HUES48 (cell line): ENCODE measurements at regions not wholly inside any gene's neighbourhood (a gene's known extent, or its start where the extent isn't known, plus 50 kb on each side); places are given as distances from the start of the nearest gene placed in this dataset.

Experiments
- H3K27ac ChIP-seq: one replicate; pipeline ENCODE4 v1.7.0; 2013; ENCODE audit warnings: low read depth, low read length, inconsistent platforms
- H3K27me3 ChIP-seq: 2 replicates; pipeline ENCODE4 v1.6.1; 2013; ENCODE audit warnings: mild to moderate bottlenecking, low read length; ENCODE audit not compliant: control insufficient read depth, insufficient read depth
- H3K36me3 ChIP-seq: 2 replicates; pipeline ENCODE4 v1.6.1; 2013; ENCODE audit warnings: low read length; ENCODE audit not compliant: control insufficient read depth, insufficient read depth
- H3K4me1 ChIP-seq: 2 replicates; pipeline ENCODE4 v1.6.1; 2013; ENCODE audit warnings: mild to moderate bottlenecking, low read length; ENCODE audit not compliant: control insufficient read depth, insufficient read depth
- H3K4me3 ChIP-seq: 2 replicates; pipeline ENCODE4 v1.5.1; 2013; ENCODE audit warnings: mild to moderate bottlenecking, low read depth, low read length
- H3K9ac ChIP-seq: 2 replicates; pipeline ENCODE4 v1.6.1; 2013; ENCODE audit warnings: mild to moderate bottlenecking, low read depth, low read length, moderate library complexity
- H3K9me3 ChIP-seq: 2 replicates; pipeline ENCODE4 v1.6.1; 2013; ENCODE audit warnings: low read length; ENCODE audit not compliant: control insufficient read depth, insufficient read depth

DNA sequence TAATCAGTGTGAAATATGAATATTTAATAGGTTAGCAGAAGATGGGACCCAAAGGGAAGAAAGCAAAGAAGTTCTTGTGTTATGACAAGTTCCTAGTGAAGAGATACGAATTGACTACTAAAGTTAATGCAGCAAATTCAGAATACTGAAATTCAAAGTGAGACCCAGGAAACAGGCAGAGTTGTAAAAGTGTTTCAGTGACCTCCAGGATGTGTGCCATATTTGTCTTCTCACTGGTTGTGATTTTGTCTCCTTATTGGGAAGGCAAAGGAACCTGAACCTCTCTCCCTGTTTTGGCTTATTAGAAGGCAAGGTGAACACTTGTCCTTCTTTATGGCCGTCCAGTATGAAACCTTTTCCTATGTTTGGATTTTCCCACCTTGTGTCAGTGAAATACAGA lies 51.8 kb upstream of the DTNBP1 start:
- H3K36me3 ChIP-seq, result no peaks in the 10 kb centered on the region
- peaks cover 2% of the 10 kb centered on the region; the same call in 1 of the 2 replicates for H3K4me1 ChIP-seq
- H3K9me3 ChIP-seq, result 0 out of 2 replicates have a peak, but pooled peaks cover 2% of the 10 kb centered on the region
- no peak overlapping the region for H3K4me3 ChIP-seq
- no peak overlapping the region for H3K27ac ChIP-seq
- no peaks in the 10 kb centered on the region for H3K27me3 ChIP-seq
- no peak overlapping the region for H3K9ac ChIP-seq

DNA sequence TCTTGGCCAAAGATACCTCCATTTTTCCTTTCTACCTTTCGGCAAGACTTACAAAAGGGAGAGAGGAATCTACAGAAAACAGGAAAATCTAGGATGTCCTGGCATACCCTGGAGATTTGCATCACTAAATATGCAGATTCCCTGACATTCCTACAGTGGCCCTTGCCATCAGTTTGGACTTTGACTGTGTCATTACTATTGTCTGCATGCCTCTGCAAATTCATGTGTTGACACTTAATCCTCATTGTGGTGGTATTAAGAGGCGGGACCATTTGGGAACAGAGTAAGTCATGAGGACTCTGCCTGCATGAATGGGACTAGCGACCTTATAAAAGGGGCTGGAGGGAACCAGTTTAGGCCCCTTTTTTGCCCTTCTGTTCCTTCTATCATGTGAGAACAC lies 50.5 kb upstream of the DTNBP1 start:
- Histone ChIP-seq H3K4me3 (no peak overlapping the region), H3K36me3 (no peaks in the 10 kb centered on the region), H3K27me3 (no peaks in the 10 kb centered on the region), H3K4me1 (peaks cover 2% of the 10 kb centered on the region; the same call in 1 of the 2 replicates), H3K9ac (no peak overlapping the region), H3K9me3 (0 out of 2 replicates have a peak, but pooled peaks cover 2% of the 10 kb centered on the region), H3K27ac (no peak overlapping the region)

DNA sequence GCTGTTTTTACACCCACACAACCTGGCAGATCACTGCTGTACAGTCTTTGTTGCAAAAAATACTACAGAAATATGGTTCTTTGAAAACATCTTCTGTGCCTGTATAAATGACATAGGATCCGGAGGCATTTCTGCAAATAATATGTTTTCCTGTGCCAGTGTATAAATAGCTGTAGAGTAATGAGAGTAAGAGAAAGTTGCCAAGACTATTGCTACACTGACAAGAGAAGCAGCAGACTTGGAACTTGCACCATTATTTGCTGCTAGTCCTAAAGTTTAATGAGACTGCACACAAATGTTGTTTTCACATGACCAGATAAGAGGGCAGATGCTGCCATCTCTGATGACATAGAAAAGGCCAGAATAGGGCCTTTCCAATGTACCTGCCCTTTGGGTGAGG lies 50.0 kb upstream of the DTNBP1 start:
- H3K27ac ChIP-seq, result no peak overlapping the region
- H3K9ac ChIP-seq, result no peak overlapping the region
- no peaks in the 10 kb centered on the region for H3K27me3 ChIP-seq
- H3K36me3 ChIP-seq, result no peaks in the 10 kb centered on the region
- H3K4me3 ChIP-seq, result no peak overlapping the region
- 0 out of 2 replicates have a peak, but pooled peaks cover 2% of the 10 kb centered on the region for H3K9me3 ChIP-seq
- peaks cover 2% of the 10 kb centered on the region; the same call in 1 of the 2 replicates for H3K4me1 ChIP-seq
